ENCODE measurements at regions not wholly inside any gene's neighbourhood (a gene's known extent, or its start where the extent isn't known, plus 50 kb on each side); places are given as distances from the start of the nearest gene placed in this dataset.

GRCh38 chr5:3201941-3202340, 393.7 kb upstream of the IRX1 start:
- Mint-ChIP-seq H3K27me3 (peaks cover 10 to 60% (median 36%) of the 10 kb centered on the region in 5 donors), H3K27ac (no peak overlapping the region), H3K36me3 (peaks cover 0 to 2% (median 0%) of the 10 kb centered on the region in 3 donors), H3K9me3 (peaks cover 0 to 9% (median 0%) of the 10 kb centered on the region in 9 donors), H3K4me1 (peaks cover 0 to 14% (median 4%) of the 10 kb centered on the region in 4 donors), H3K4me3 (no peak overlapping the region)
- DNase-seq (no peak), ATAC-seq (no peak)
- POLR2A ChIA-PET, result no interaction called here

- POLR2A ChIA-PET, result no interaction called here
- Mint-ChIP-seq H3K9me3 (peaks cover 0 to 9% (median 0%) of the 10 kb centered on the region in 9 donors), H3K27me3 (peaks cover 10 to 65% (median 40%) of the 10 kb centered on the region in 5 donors), H3K4me3 (no peak overlapping the region), H3K4me1 (peaks cover 0 to 14% (median 4%) of the 10 kb centered on the region in 4 donors), H3K36me3 (peaks cover 0 to 2% (median 0%) of the 10 kb centered on the region in 3 donors), H3K27ac (no peak overlapping the region)
- ATAC-seq, result no peak
- no peak for DNase-seq
Measured at GRCh38 chr5:3201121-3201520, 394.5 kb upstream of the IRX1 start.

- Mint-ChIP-seq H3K27ac (peak overlapping the region in 1 of 10 donors; percentile 34), H3K36me3 (peaks cover 0 to 2% (median 0%) of the 10 kb centered on the region in 3 donors), H3K27me3 (peaks cover 10 to 73% (median 43%) of the 10 kb centered on the region in 5 donors), H3K9me3 (peaks cover 0 to 9% (median 0%) of the 10 kb centered on the region in 9 donors), H3K4me3 (no peak overlapping the region), H3K4me1 (peaks cover 0 to 14% (median 4%) of the 10 kb centered on the region in 4 donors)
- POLR2A ChIA-PET, result no interaction called here
- no peak for DNase-seq
- ATAC-seq, result no peak
Measured at GRCh38 chr5:3199962-3200755, 395.5 kb upstream of the IRX1 start.

- peaks cover 0 to 8% (median 0%) of the 10 kb centered on the region in 9 donors for H3K9me3 Mint-ChIP-seq
- H3K4me1 Mint-ChIP-seq, result peaks cover 0 to 14% (median 4%) of the 10 kb centered on the region in 4 donors
- POLR2A ChIA-PET, result no interaction called here
- DNase-seq, result no peak
- peaks cover 10 to 70% (median 43%) of the 10 kb centered on the region in 5 donors for H3K27me3 Mint-ChIP-seq
- H3K4me3 Mint-ChIP-seq, result no peak overlapping the region
- no peak for ATAC-seq
- H3K27ac Mint-ChIP-seq, result no peak overlapping the region
- peaks cover 0 to 2% (median 0%) of the 10 kb centered on the region in 3 donors for H3K36me3 Mint-ChIP-seq
Measured at GRCh38 chr5:3198074-3198449, 397.6 kb upstream of the IRX1 start.

- Mint-ChIP-seq H3K4me1 (peaks cover 0 to 14% (median 4%) of the 10 kb centered on the region in 4 donors), H3K4me3 (no peak overlapping the region), H3K27me3 (peaks cover 8 to 64% (median 38%) of the 10 kb centered on the region in 5 donors), H3K27ac (no peak overlapping the region), H3K36me3 (no peaks in the 10 kb centered on the region), H3K9me3 (peaks cover 0 to 8% (median 0%) of the 10 kb centered on the region in 9 donors)
- ATAC-seq, result no peak
- no peak for DNase-seq
- POLR2A ChIA-PET, result no interaction called here
Measured at GRCh38 chr5:3197304-3198073, 398.1 kb upstream of the IRX1 start.

- H3K27me3 Mint-ChIP-seq, result peaks cover 5 to 54% (median 31%) of the 10 kb centered on the region in 5 donors
- ATAC-seq, result no peak
- H3K27ac Mint-ChIP-seq, result no peak overlapping the region
Measured at GRCh38 chr5:3195994-3196393, 399.6 kb upstream of the IRX1 start.

GRCh38 chr5:3194684-3195083, 400.9 kb upstream of the IRX1 start:
- DNase-seq (no peak), ATAC-seq (no peak)
- Mint-ChIP-seq H3K4me3 (no peak overlapping the region), H3K27me3 (peaks cover 5 to 41% (median 20%) of the 10 kb centered on the region in 5 donors), H3K9me3 (peaks cover 0 to 3% (median 0%) of the 10 kb centered on the region in 9 donors), H3K4me1 (peaks cover 0 to 14% (median 4%) of the 10 kb centered on the region in 4 donors), H3K27ac (no peak overlapping the region), H3K36me3 (no peaks in the 10 kb centered on the region)
- POLR2A ChIA-PET, result no interaction called here

More at GRCh38 chr5:3195994-3196393, 399.6 kb upstream of the IRX1 start:
- no peak for DNase-seq
- Mint-ChIP-seq H3K4me1 (peaks cover 0 to 14% (median 4%) of the 10 kb centered on the region in 4 donors), H3K36me3 (no peaks in the 10 kb centered on the region), H3K4me3 (no peak overlapping the region), H3K9me3 (peaks cover 0 to 8% (median 0%) of the 10 kb centered on the region in 9 donors)
- POLR2A ChIA-PET, result no interaction called here

GRCh38 chr5:3194271-3194670, 401.4 kb upstream of the IRX1 start:
- peaks cover 0 to 14% (median 3%) of the 10 kb centered on the region in 4 donors for H3K4me1 Mint-ChIP-seq
- H3K9me3 Mint-ChIP-seq, result peaks cover 0 to 3% (median 0%) of the 10 kb centered on the region in 9 donors
- no peak overlapping the region for H3K4me3 Mint-ChIP-seq
- H3K27ac Mint-ChIP-seq, result no peak overlapping the region
- ATAC-seq (no peak), DNase-seq (no peak)
- peaks cover 5 to 36% (median 17%) of the 10 kb centered on the region in 5 donors for H3K27me3 Mint-ChIP-seq
- no peaks in the 10 kb centered on the region for H3K36me3 Mint-ChIP-seq
- POLR2A ChIA-PET, result no interaction called here

- no peak for DNase-seq
Measured at GRCh38 chr5:3191585-3191984, 404.0 kb upstream of the IRX1 start.

GRCh38 chr5:3190930-3191329, 404.7 kb upstream of the IRX1 start:
- POLR2A ChIA-PET, result no interaction called here
- no peak for ATAC-seq
- H3K27me3 Mint-ChIP-seq, result peaks cover 0 to 8% (median 1%) of the 10 kb centered on the region in 5 donors
- no peak for DNase-seq
- H3K36me3 Mint-ChIP-seq, result no peaks in the 10 kb centered on the region
- H3K4me1 Mint-ChIP-seq, result no peaks in the 10 kb centered on the region
- no peak overlapping the region for H3K4me3 Mint-ChIP-seq
- H3K27ac Mint-ChIP-seq, result no peak overlapping the region
- H3K9me3 Mint-ChIP-seq, result peaks cover 0 to 4% (median 0%) of the 10 kb centered on the region in 9 donors

More at GRCh38 chr5:3191585-3191984, 404.0 kb upstream of the IRX1 start:
- no peak overlapping the region for H3K27ac Mint-ChIP-seq
- no peak for ATAC-seq
- POLR2A ChIA-PET, result no interaction called here
- H3K9me3 Mint-ChIP-seq, result peaks cover 0 to 4% (median 0%) of the 10 kb centered on the region in 9 donors
- no peaks in the 10 kb centered on the region for H3K4me1 Mint-ChIP-seq
- H3K27me3 Mint-ChIP-seq, result peaks cover 0 to 11% (median 8%) of the 10 kb centered on the region in 5 donors
- no peak overlapping the region for H3K4me3 Mint-ChIP-seq
- H3K36me3 Mint-ChIP-seq, result no peaks in the 10 kb centered on the region

- Mint-ChIP-seq H3K27me3 (peaks cover 0 to 6% (median 0%) of the 10 kb centered on the region in 5 donors), H3K4me1 (no peaks in the 10 kb centered on the region), H3K4me3 (no peak overlapping the region), H3K9me3 (peaks cover 0 to 4% (median 0%) of the 10 kb centered on the region in 9 donors), H3K27ac (no peak overlapping the region), H3K36me3 (no peaks in the 10 kb centered on the region)
- POLR2A ChIA-PET, result no interaction called here
- no peak for ATAC-seq
- no peak for DNase-seq
Measured at GRCh38 chr5:3190433-3190832, 405.2 kb upstream of the IRX1 start.

- no peak overlapping the region for H3K4me3 Mint-ChIP-seq
- H3K4me1 Mint-ChIP-seq, result no peaks in the 10 kb centered on the region
- ATAC-seq (no peak), DNase-seq (no peak)
- POLR2A ChIA-PET, result no interaction called here
- H3K27ac Mint-ChIP-seq, result no peak overlapping the region
- no peaks in the 10 kb centered on the region for H3K36me3 Mint-ChIP-seq
- H3K27me3 Mint-ChIP-seq, result no peaks in the 10 kb centered on the region
- H3K9me3 Mint-ChIP-seq, result peaks cover 0 to 4% (median 0%) of the 10 kb centered on the region in 9 donors
Measured at GRCh38 chr5:3187771-3188425, 407.7 kb upstream of the IRX1 start.

Data from naive thymus-derived CD8-positive, alpha-beta T cell (primary cell).